ENCODE measurements at regions not wholly inside any gene's neighbourhood (a gene's known extent, or its start where the extent isn't known, plus 50 kb on each side); places are given as distances from the start of the nearest gene placed in this dataset.

- Histone ChIP-seq H3K27me3 (peaks cover 3% of the 10 kb centered on the region), H3K27ac (no peak overlapping the region), H3K4me3 (no peak overlapping the region), H3K36me3 (no peaks in the 10 kb centered on the region), H3K9me3 (no peaks in the 10 kb centered on the region), H3K4me1 (no peaks in the 10 kb centered on the region)
- TF ChIP-seq CTCF (IDR thresholded peaks at IDR 0.05) (no peak), POLR2AphosphoS5 (IDR thresholded peaks at IDR 0.05) (no peak), POLR2A (IDR thresholded peaks at IDR 0.05) (no peak), EP300 (IDR thresholded peaks at IDR 0.05) (no peak)
- WGBS, result 88% methylated on average over 6 of the region's 7 CpGs
- peak in 1 of 2 donors; percentile 16 for DNase-seq (ENCODE audit: low spot score in 2 of 2)
Observed at GRCh38 chr1:47679826-47680225, 242.0 kb downstream of the FOXD2 start.

GRCh38 chr1:47680815-47681475 lies 243.1 kb downstream of the FOXD2 start:
- Histone ChIP-seq H3K9me3 (no peaks in the 10 kb centered on the region), H3K4me1 (peaks cover 4% of the 10 kb centered on the region), H3K27ac (no peak overlapping the region), H3K36me3 (no peaks in the 10 kb centered on the region), H3K4me3 (no peak overlapping the region), H3K27me3 (peaks cover 3% of the 10 kb centered on the region)
- DNase-seq (ENCODE audit: low spot score in 2 of 2), result peak; percentile 29 to 56
- TF ChIP-seq POLR2A (IDR thresholded peaks at IDR 0.05) (no peak), POLR2AphosphoS5 (IDR thresholded peaks at IDR 0.05) (no peak), EP300 (IDR thresholded peaks at IDR 0.05) (no peak), CTCF (IDR thresholded peaks at IDR 0.05) (no peak)
- 86% methylated on average over 9 of the region's 10 CpGs for WGBS

GRCh38 chr1:47681735-47682134 lies 243.9 kb downstream of the FOXD2 start:
- WGBS, result 95% methylated on average over 4 of the region's 4 CpGs
- no peak overlapping the region for H3K27ac ChIP-seq
- peak; percentile 6 to 58 for DNase-seq (ENCODE audit: low spot score in 2 of 2)

GRCh38 chr1:47682198-47682597 lies 244.4 kb downstream of the FOXD2 start:
- no peak overlapping the region for H3K27ac ChIP-seq
- H3K36me3 ChIP-seq, result no peaks in the 10 kb centered on the region
- no peak overlapping the region for H3K4me3 ChIP-seq
- peaks cover 4% of the 10 kb centered on the region for H3K4me1 ChIP-seq
- H3K9me3 ChIP-seq, result no peaks in the 10 kb centered on the region
- peaks cover 2% of the 10 kb centered on the region for H3K27me3 ChIP-seq
- TF ChIP-seq POLR2AphosphoS5 (IDR thresholded peaks at IDR 0.05) (no peak), POLR2A (IDR thresholded peaks at IDR 0.05) (no peak), CTCF (IDR thresholded peaks at IDR 0.05) (no peak), EP300 (IDR thresholded peaks at IDR 0.05) (no peak)
- peak in 1 of 2 donors; percentile 26 for DNase-seq (ENCODE audit: low spot score in 2 of 2)
- 91% methylated on average over 7 of the region's 7 CpGs for WGBS

More at GRCh38 chr1:47681735-47682134, 243.9 kb downstream of the FOXD2 start:
- Histone ChIP-seq H3K27me3 (peaks cover 3% of the 10 kb centered on the region), H3K4me1 (peaks cover 4% of the 10 kb centered on the region), H3K9me3 (no peaks in the 10 kb centered on the region), H3K4me3 (no peak overlapping the region), H3K36me3 (no peaks in the 10 kb centered on the region)
- no peak for TF ChIP-seq POLR2A (IDR thresholded peaks at IDR 0.05)
- no peak for TF ChIP-seq CTCF (IDR thresholded peaks at IDR 0.05)
- TF ChIP-seq POLR2AphosphoS5 (IDR thresholded peaks at IDR 0.05), result no peak

GRCh38 chr1:47682786-47683350 lies 245.0 kb downstream of the FOXD2 start:
- DNase-seq (ENCODE audit: low spot score in 2 of 2), result peak; percentile 13 to 18
- Histone ChIP-seq H3K4me1 (peaks cover 4% of the 10 kb centered on the region), H3K36me3 (no peaks in the 10 kb centered on the region), H3K9me3 (no peaks in the 10 kb centered on the region), H3K4me3 (no peak overlapping the region), H3K27me3 (no peaks in the 10 kb centered on the region), H3K27ac (no peak overlapping the region)
- WGBS, result 96% methylated on average over 6 of the region's 6 CpGs
- no peak for TF ChIP-seq EP300 (IDR thresholded peaks at IDR 0.05)
- no peak for TF ChIP-seq CTCF (IDR thresholded peaks at IDR 0.05)
- TF ChIP-seq POLR2AphosphoS5 (IDR thresholded peaks at IDR 0.05), result no peak
- TF ChIP-seq POLR2A (IDR thresholded peaks at IDR 0.05), result no peak

Measured in suprapubic skin (tissue), 4 donors.